Fibroblast of skin of right quadriceps (primary cell): ENCODE measurements at regions not wholly inside any gene's neighbourhood (a gene's known extent, or its start where the extent isn't known, plus 50 kb on each side); places are given as distances from the start of the nearest gene placed in this dataset.

ENCODE experiments used
- DNase-seq: peaks from one replicate; pipeline ENCODE4 v3.0.0-alpha.2; 2013

DNA sequence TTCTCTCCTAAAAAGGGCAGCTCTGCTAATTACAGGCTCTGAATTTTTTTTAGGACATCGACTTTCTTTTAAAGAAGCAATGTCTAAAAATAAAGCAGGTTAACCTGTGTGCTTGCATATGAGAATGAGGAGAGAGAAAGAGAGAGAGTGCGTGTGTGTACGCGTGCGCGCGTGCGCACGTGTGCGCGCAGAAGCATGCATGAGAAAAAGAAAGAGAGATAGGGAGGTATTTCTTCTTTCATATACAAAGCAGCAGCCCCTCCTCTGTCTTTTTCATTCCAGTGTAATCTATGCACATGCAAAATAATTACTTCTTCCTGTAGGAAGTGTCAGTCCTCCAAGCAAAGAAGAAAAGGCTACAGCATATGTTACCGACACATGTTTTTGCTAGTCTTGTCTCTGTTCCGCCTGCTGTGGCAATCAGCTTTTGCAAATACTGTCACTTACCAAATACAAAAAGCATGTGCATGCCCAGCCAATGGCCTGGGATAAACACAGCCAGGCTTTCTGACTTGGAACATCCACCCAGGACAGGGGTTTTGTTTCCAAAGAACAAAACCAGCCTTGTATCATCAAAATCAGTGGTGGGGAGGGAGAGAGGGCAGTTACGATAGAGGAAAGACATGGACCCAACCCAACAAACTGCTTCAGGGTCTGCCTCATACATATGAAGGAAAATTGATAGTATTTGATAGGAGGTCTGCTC is 252.3 kb upstream of the SLC24A2 start:
- no peak for DNase-seq

GRCh38 chr9:20037699-20038098 is 248.9 kb upstream of the SLC24A2 start:
- no peak for DNase-seq

GRCh38 chr9:20033511-20033910 is 244.7 kb upstream of the SLC24A2 start:
- DNase-seq: no peak

GRCh38 chr9:20032413-20033006 is 243.7 kb upstream of the SLC24A2 start:
- DNase-seq: no peak

GRCh38 chr9:20031836-20032235 is 243.0 kb upstream of the SLC24A2 start:
- no peak for DNase-seq

DNA sequence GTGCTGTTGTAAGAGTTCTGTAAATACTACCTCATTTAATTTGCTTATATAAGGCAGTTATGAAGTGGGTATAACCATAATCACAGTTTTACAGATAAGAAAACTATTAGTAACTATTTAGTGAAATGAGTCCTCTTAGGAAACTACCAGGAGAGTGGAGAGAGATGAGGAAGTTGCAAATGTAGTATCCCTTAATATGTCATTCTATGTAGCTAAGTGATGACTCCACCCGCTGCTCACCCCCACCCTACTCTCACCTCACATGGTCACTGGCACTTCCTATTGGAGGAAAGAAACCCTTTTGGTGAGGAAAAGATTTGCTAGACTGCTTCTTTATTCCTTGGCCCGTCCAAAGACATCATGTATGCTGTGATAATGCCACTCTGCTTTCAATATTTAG is 241.8 kb upstream of the SLC24A2 start:
- no peak for DNase-seq

DNA sequence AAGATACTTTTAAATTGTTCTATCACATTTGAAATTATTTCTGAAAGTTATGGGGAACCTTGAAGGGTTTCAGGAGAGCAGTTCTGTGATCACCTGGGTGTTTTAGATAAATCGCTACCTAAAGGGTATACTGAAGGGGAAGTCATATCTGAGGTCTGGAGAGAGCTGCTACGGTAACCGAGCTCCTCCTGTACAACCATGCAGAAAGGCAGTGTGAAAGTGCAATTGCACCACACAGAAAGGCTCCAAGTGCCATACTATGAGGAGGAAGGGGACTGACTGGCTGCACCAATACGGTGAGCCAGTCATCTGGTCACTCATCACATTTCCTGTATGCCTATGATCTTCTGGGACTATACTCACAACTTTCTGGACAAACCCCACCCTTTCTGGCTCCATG is 241.4 kb upstream of the SLC24A2 start:
- DNase-seq: no peak

DNA sequence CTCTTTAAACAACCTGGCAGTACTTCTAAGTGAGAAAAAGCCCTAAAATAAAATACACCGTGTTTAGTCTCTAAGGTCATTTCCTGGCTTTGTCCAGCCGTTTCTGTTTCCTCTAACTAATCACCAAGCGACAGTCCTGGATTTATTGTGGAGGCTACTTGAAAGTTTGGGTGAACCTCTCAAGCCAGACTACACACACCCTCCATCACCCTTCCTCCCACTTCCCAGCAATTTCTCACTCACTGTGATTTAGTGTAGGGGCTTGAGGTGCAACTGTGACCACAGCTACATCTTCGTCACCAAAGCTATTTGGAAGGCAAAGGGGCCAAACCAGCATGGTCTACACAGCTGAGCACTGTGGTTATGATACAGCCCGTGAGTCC is 240.0 kb upstream of the SLC24A2 start:
- DNase-seq: no peak

- no peak for DNase-seq
These were observed 239.5 kb upstream of the SLC24A2 start for GRCh38 chr9:20028192-20028848.

GRCh38 chr9:20023961-20024571 is 235.2 kb upstream of the SLC24A2 start:
- DNase-seq: no peak

DNA sequence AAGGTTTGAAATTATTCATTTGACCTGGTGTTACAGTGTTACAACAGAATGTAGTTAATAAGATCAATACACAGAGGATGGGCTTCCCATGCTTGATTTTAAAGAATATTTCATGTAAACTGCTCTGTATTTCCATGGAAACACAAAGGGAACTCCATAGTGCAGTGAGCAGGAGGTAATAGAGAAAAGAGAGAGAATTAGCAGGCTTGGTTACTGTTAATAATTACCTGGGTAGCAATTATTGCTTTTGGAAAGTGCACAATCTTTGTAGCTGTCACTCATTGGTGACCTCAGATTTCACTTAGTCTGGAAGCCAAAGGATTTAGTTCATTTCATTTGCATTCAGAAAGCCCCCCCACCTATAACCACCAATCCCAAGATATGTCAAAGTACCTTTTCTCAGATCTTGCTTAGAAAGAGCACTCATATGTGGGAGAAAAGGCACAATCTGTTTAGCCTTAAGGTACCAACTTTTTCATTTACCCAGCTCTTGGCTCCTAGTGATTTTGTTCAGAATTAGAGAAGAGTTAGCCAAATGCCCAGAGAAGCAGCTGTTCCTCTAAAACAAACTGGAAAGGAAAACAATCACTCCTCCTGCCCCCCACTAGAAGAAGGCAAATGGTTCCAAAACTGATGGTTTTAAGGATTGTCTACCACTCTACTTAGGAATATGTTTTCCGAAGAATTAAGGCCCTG is 234.5 kb upstream of the SLC24A2 start:
- DNase-seq: no peak

- peak; percentile 31 for DNase-seq
These were observed 233.6 kb upstream of the SLC24A2 start for GRCh38 chr9:20022410-20022809.

DNA sequence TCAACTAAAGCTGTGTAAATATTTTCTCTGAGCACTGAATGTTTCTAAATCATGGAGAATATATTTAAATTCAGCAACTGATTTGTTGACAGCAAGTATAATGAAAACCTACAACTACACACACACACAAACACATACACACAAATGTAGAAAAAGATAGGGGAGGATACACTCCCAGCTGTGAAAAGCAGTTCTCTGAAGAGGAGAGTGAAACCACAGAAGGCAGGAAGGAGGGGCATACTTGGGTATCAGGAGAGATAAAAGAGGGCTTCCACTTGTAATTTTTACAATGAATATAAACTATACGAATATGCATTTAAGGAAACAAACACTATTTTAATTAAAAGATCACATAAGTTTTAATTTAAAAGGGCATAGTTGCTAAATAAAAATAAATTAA is 227.8 kb upstream of the SLC24A2 start:
- no peak for DNase-seq

- DNase-seq: no peak
These were observed 226.6 kb upstream of the SLC24A2 start for GRCh38 chr9:20015427-20015931.

DNA sequence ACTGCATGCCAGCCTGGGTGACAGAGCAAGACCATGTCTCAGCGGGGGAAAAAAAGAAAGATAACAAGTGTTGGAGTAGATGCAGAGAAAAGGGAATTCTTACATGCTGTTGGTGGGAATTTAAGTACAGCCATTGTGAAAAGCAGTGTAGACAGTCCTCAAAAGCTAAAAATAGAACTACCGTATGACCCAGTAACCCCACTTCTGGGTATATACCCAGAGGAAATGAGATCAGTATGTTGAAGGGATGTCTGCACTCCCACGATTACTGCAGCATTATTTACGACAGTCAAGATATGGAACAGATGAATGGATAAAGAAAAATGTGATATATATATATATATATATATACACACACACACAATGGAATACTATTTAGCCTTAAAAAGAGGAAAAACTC is 225.3 kb upstream of the SLC24A2 start:
- peak; percentile 19 for DNase-seq

DNA sequence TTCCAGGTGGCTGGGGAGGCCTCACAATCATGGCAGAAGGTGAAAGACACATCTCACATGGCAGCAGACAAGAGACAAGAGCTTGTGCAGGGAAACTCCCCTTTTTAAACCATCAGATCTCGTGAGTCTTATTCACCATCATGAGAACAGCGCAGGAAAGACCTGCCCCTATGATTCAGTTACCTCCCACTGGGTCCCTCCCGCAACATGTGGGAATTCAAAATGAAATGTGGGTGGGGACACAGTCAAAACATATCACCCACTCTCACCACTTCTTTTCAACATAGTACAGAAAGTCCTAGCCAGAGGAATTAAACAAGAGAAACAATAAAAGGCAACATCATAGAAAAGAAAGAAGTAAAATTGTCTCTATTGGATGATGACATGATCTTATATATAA is 223.4 kb upstream of the SLC24A2 start:
- DNase-seq: no peak

GRCh38 chr9:20009606-20010005 is 220.8 kb upstream of the SLC24A2 start:
- no peak for DNase-seq

- no peak for DNase-seq
These were observed 213.2 kb upstream of the SLC24A2 start for GRCh38 chr9:20002011-20002410.

DNA sequence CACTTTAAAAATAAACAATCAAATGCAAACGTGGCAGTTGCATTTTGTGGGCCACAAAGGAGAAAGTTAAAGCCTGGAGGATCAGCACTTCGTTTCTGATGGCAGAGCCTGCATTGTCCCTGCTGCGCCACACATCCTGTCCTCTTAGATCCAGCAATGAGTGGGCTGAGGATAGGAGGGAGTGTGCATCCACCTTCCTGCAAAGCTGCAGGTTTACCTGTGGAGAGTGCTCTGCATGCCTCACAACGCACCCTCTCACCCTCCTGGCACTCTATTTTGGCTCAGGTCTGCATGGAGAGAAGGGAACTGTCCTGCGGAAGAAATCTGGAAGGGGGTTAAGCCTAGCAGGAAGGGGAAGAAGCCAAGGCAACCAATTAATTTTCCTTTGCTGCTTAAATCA is 212.2 kb upstream of the SLC24A2 start:
- DNase-seq: no peak

DNA sequence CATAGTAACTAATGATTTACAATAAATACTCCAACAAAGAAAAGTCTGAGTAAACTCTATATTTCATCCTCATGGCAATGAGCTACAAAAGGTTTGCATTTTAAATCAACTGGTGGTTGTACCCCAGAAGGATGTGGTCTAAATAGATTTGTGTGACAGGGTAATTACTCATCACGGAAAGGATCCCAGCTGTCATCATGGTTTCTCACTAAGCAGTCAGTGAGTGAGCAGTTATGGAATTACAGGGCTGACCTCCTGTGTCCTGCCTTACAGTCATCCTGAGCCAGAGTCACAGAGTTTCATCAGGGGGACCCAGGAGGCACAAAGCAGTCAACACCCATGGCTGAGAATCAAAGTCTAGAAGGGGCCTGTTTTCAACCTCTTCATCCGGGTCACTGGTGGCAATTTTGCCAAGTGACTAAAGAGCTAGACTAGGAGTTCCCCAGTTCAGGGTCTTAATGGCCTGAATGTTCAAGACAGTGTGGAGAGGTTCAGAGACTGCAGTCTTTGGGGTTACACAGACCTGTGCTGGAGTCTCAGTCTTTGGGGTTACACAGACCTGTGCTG is 210.7 kb upstream of the SLC24A2 start:
- peak; percentile 95 for DNase-seq

GRCh38 chr9:19998823-19999455 is 210.1 kb upstream of the SLC24A2 start:
- peak; percentile 86 for DNase-seq

DNA sequence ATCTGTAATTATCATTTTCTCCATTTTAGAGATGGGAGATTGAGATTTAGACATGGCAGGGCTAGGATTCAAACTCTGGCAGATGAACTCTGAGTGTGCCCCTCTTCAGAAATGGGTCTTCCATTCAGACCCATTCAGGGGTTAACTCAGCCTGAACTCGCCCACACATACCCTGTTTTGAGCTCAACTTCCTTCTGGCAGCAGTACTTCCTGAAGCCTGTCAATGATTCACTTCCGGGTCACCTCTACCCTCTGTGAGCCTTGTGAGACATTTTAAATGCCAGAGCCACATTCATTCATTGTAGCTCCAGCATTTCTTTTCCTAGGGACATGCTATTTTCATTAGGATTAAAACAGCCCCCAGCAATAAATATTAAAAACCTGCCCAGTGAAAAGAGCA is 209.3 kb upstream of the SLC24A2 start:
- DNase-seq: peak; percentile 34
